Gastroesophageal sphincter (tissue), 4 donors: ENCODE measurements at regions not wholly inside any gene's neighbourhood (a gene's known extent, or its start where the extent isn't known, plus 50 kb on each side); places are given as distances from the start of the nearest gene placed in this dataset.

Source experiments
- ATAC-seq: fragments of 150-250 bp; one replicate; pipeline ENCODE4 v1.9.1; 2016; ENCODE audit warnings: mild to moderate bottlenecking, moderate library complexity
- H3K27ac ChIP-seq, 4 donors: fragments of 200-600 bp; sonication (generic) in 3 of 4; 1 replicate in 3 of 4; 2 replicates in 1 of 4; pipeline ENCODE4 v1.5.1; 2016 to 2019
- H3K27me3 ChIP-seq: fragments of 200-600 bp; sonication (generic); one replicate; pipeline ENCODE4 v1.5.1; 2019
- H3K36me3 ChIP-seq, 2 donors: fragments of 200-600 bp; sonication (generic); one replicate each; pipeline ENCODE4 v1.5.1; 2019; ENCODE audit warnings: control low read depth in 1 of 2
- H3K4me1 ChIP-seq, 3 donors: fragments of 200-600 bp; sonication (generic); 1 replicate in 2 of 3; 2 replicates in 1 of 3; pipeline ENCODE4 v1.5.1; 2016 to 2019; ENCODE audit warnings: control low read depth in 2 of 3
- H3K4me3 ChIP-seq, 2 donors: fragments of 200-600 bp; sonication (generic); one replicate each; pipeline ENCODE4 v1.5.1; 2019; ENCODE audit warnings: mild to moderate bottlenecking in 1 of 2, moderate library complexity in 1 of 2
- H3K9me3 ChIP-seq, 3 donors: fragments of 200-600 bp; sonication (generic); one replicate each; pipeline ENCODE4 v1.5.1; 2017 to 2019; ENCODE audit warnings: control low read depth in 2 of 3
- EP300 ChIP-seq: sonication (generic); formaldehyde crosslinking; IDR thresholded peaks from one replicate; pipeline ENCODE4 v1.6.1; 2017; ENCODE audit warnings: antibody characterized with exemption, mild to moderate bottlenecking
- POLR2A ChIP-seq, 2 donors: fragments of 450-650 bp; IDR thresholded peaks; one replicate each; pipeline ENCODE4 v1.6.1; 2017; ENCODE audit warnings: antibody characterized with exemption in 2 of 2, mild to moderate bottlenecking in 2 of 2, moderate library complexity in 1 of 2
- POLR2AphosphoS5 ChIP-seq: sonication (generic); formaldehyde crosslinking; IDR thresholded peaks from one replicate; pipeline ENCODE4 v1.6.1; 2017; ENCODE audit warnings: antibody characterized with exemption
- WGBS, 2 donors: methylation state at CpG; one replicate each; pipeline ENCODE4 v1.1.5; 2018; ENCODE audit warnings: low coverage in 1 of 2; 5-methylcytosine and 5-hydroxymethylcytosine counted together
- TF ChIP-seq, protein P1 (sequence below), 4 experiments: fragments of 200-600 bp in 2 of 4; fragments of 450-650 bp in 2 of 4; sonication (generic) in 1 of 4; IDR thresholded peaks; one replicate each; pipeline ENCODE4 v1.5.1; 2017 to 2019; ENCODE audit warnings: antibody characterized with exemption in 4 of 4, mild to moderate bottlenecking in 2 of 4, moderate library complexity in 2 of 4

DNA sequence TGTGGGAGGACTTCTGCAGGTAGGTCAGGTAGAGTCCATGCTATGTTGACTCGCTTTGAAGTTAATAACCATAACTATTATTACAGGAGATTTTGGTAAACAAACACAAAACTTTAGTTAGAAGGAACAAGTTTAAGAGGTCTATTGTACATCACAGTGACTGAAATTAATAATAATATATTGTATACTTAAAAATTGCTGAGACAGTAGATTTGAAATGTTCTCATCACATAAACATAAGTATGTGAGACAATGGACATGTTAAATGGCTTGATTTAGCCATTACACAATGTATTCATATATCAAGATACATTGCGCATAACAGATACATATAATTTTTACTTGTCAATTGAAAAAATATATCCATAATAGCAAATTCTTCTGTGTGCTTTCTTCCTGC is 91.4 kb upstream of the CD53 start:
- H3K36me3 ChIP-seq = no peaks in the 10 kb centered on the region
- no peak overlapping the region for H3K4me3 ChIP-seq
- no peak for ATAC-seq
- TF ChIP-seq POLR2A (IDR thresholded peaks at IDR 0.05) (no peak), POLR2AphosphoS5 (no peak)
- H3K27ac ChIP-seq = no peak overlapping the region
- 81 to 83% methylated on average over 2 of the region's 2 CpGs for WGBS, 2 donors
- H3K27me3 ChIP-seq = peaks cover 46% of the 10 kb centered on the region
- no peaks in the 10 kb centered on the region for H3K9me3 ChIP-seq
- H3K4me1 ChIP-seq = peaks cover 0 to 7% (median 0%) of the 10 kb centered on the region in 3 donors

DNA sequence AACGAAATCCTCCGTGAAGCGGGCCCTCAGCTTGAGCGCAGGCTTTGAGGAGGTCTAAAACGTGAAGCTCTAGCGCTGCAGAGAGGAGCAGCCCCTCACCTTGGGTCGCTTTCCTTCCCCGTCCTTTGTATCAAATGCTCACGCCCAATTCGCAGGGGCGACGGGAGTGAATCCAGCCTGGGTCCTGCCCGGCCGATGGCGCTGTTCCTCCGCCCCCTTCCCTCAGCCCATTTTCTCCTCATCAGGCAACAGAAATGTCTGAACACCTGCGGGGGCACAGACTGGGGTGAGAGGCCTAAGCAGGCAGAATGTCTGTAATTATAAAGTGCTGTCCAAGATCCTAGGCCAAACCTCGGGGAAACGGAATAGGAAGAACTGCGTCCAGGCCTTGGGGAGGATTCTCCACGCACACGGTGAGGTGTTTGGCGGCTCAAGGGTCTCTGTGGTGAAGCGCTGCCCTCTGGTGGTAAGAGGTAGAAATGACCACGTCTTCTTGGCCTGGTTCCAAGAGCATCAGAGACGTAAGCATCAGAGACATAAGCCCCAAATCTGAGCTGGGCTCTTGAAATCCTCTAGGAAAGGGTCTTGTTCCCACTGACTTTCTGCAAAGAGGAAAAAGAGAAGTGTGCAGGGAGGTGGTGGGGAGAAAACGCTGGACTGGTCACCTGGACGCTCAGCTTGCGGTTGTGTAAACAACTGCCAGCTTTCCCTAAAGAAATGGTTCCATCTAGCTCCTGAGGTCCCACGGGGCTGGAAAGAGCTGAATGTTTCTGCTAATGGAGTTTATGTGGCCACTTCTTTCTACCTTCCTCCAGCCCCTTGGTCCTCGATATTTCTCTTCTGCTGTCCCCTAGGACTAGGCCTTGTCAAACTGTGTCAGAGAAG is 92.1 kb upstream of the CD53 start:
- H3K4me1 ChIP-seq = peaks cover 0 to 7% (median 0%) of the 10 kb centered on the region in 3 donors
- 10 to 25% methylated on average over 19 to 22 of the region's 31 CpGs for WGBS, 2 donors
- no peak overlapping the region for H3K4me3 ChIP-seq
- no peaks in the 10 kb centered on the region for H3K9me3 ChIP-seq
- ATAC-seq = no peak
- H3K27ac ChIP-seq = no peak overlapping the region
- no peaks in the 10 kb centered on the region for H3K36me3 ChIP-seq
- TF ChIP-seq, protein P1, sequence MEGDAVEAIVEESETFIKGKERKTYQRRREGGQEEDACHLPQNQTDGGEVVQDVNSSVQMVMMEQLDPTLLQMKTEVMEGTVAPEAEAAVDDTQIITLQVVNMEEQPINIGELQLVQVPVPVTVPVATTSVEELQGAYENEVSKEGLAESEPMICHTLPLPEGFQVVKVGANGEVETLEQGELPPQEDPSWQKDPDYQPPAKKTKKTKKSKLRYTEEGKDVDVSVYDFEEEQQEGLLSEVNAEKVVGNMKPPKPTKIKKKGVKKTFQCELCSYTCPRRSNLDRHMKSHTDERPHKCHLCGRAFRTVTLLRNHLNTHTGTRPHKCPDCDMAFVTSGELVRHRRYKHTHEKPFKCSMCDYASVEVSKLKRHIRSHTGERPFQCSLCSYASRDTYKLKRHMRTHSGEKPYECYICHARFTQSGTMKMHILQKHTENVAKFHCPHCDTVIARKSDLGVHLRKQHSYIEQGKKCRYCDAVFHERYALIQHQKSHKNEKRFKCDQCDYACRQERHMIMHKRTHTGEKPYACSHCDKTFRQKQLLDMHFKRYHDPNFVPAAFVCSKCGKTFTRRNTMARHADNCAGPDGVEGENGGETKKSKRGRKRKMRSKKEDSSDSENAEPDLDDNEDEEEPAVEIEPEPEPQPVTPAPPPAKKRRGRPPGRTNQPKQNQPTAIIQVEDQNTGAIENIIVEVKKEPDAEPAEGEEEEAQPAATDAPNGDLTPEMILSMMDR (IDR thresholded peaks at IDR 0.05) = peak; percentile 42 to 84 (median 68)
- no peak for TF ChIP-seq POLR2A (IDR thresholded peaks at IDR 0.05)
- peak; percentile 73 for TF ChIP-seq POLR2AphosphoS5
- no peak for TF ChIP-seq EP300
- peaks cover 46% of the 10 kb centered on the region for H3K27me3 ChIP-seq

DNA sequence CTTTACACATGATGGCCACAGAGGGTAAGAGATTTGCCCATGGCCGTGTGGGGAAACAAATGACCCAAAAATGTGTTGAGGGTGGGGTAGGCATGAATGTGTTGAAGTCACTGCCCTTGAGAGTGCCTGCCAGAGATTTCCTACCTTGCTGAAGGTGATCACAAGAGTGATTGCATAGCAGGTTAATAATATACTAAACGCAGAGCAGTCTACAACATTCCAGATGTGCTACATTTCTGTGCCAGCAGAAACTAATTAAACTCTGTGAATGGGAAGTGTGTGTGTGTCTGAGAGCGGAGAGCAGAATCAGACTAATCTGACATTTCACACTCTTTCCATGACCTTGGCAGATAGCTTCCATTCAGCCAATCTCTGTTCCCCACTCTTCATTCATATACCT is 93.3 kb upstream of the CD53 start:
- WGBS, 2 donors = 34 to 61% methylated on average over 3 of the region's 3 CpGs

DNA sequence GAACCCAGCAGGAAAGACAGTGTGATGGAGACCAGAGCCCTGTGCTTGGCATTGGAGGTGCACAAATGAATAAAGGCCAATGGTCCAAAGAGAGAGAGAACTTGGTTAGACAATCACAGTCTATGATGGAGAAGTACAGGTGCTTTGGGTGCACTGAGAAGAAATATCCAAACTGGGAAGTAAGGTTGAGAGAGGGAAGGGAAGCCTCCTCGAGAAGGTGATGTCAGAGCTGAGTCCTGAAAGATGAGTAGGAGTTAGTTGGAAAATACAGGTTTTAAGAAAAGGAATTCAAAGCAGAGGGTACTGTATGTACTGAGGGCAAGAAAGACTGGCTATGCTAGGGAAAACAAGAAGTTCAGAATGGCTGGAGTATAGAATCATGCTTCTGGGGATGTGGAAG is 94.1 kb upstream of the CD53 start:
- H3K4me1 ChIP-seq = peaks cover 0 to 7% (median 0%) of the 10 kb centered on the region in 3 donors
- H3K9me3 ChIP-seq = no peaks in the 10 kb centered on the region
- ATAC-seq = no peak
- H3K27ac ChIP-seq = no peak overlapping the region
- TF ChIP-seq POLR2AphosphoS5 (no peak), EP300 (no peak), POLR2A (IDR thresholded peaks at IDR 0.05) (no peak)
- TF ChIP-seq, protein P1 (IDR thresholded peaks at IDR 0.05) = no peak
- no peaks in the 10 kb centered on the region for H3K36me3 ChIP-seq
- no peak overlapping the region for H3K4me3 ChIP-seq
- WGBS, 2 donors = 69% methylated on average over 1 of the region's 1 CpG; no CpG with 5 or more reads in 1 of the 2 donors
- H3K27me3 ChIP-seq = peaks cover 36% of the 10 kb centered on the region

More for the DNA sequence above, 93.3 kb upstream of the CD53 start:
- Histone ChIP-seq H3K27ac (no peak overlapping the region), H3K4me3 (no peak overlapping the region), H3K27me3 (peaks cover 44% of the 10 kb centered on the region), H3K9me3 (no peaks in the 10 kb centered on the region), H3K4me1 (peaks cover 0 to 7% (median 0%) of the 10 kb centered on the region in 3 donors), H3K36me3 (no peaks in the 10 kb centered on the region)
- TF ChIP-seq POLR2A (IDR thresholded peaks at IDR 0.05) (no peak), EP300 (no peak), POLR2AphosphoS5 (no peak)
- TF ChIP-seq, protein P1 (IDR thresholded peaks at IDR 0.05) = no peak
- ATAC-seq = no peak

DNA sequence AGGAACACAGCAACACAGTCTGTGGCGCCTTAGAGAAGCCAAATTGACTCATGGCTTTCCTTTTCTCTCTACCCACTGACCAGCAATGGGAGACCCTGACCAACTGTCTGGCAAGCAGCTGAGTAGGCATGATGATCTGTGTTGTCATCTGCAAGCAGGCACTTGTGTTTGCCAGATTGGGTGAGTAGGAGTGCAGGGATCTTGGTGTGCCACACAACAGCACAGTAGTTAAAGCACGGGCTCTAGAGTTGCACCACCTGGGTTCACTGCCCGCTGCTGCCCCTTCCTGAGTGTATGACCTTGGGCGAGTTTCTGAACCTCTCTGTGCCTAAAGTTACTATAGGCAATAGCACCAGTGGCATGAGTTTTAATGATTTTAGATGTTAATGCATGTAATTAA is 95.7 kb upstream of the CD53 start:
- no peaks in the 10 kb centered on the region for H3K36me3 ChIP-seq
- ATAC-seq = no peak

More for the DNA sequence above, 95.7 kb upstream of the CD53 start:
- Histone ChIP-seq H3K4me1 (peaks cover 0 to 7% (median 0%) of the 10 kb centered on the region in 3 donors), H3K27me3 (peaks cover 36% of the 10 kb centered on the region), H3K27ac (no peak overlapping the region), H3K9me3 (no peaks in the 10 kb centered on the region), H3K4me3 (no peak overlapping the region)
- WGBS, 2 donors = 63% methylated on average over 1 of the region's 4 CpGs; no CpG with 5 or more reads in 1 of the 2 donors
- TF ChIP-seq EP300 = no peak
- TF ChIP-seq POLR2A (IDR thresholded peaks at IDR 0.05) = no peak
- TF ChIP-seq, protein P1 (IDR thresholded peaks at IDR 0.05) = no peak
- TF ChIP-seq POLR2AphosphoS5 = no peak
